ENCODE measurements at regions not wholly inside any gene's neighbourhood (a gene's known extent, or its start where the extent isn't known, plus 50 kb on each side); places are given as distances from the start of the nearest gene placed in this dataset.

DNA sequence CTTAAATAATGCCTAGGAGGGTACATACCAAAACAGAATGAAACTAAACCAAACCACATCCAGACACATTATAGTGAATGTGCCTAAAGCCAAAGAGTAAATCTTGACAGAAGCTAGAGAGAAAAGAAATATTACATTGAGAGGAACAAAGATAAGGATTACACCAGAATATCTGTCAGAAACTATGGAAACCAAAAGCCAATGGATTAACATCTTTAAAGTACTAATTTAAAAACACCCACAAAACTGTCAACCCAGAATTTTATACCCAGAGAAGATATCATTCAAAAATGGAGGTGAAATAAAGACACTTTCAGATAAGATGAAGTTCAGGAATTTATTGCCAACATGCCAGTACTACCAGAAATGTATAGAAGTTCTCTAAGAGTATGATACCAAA is 198.5 kb upstream of the ZEB2 start:
- H3K4me3 ChIP-seq: no peak overlapping the region
- no peak overlapping the region for H3K27ac ChIP-seq
- H3K36me3 ChIP-seq: no peaks in the 10 kb centered on the region
- DNase-seq (ENCODE audit: low spot score in 2 of 2): no peak
- no peaks in the 10 kb centered on the region for H3K27me3 ChIP-seq
- no peaks in the 10 kb centered on the region for H3K4me1 ChIP-seq
- no peaks in the 10 kb centered on the region for H3K9me3 ChIP-seq
- TF ChIP-seq EP300 (IDR thresholded peaks at IDR 0.05) (no peak), POLR2A (IDR thresholded peaks at IDR 0.05) (no peak), POLR2AphosphoS5 (IDR thresholded peaks at IDR 0.05) (no peak)
- TF ChIP-seq, protein P1, sequence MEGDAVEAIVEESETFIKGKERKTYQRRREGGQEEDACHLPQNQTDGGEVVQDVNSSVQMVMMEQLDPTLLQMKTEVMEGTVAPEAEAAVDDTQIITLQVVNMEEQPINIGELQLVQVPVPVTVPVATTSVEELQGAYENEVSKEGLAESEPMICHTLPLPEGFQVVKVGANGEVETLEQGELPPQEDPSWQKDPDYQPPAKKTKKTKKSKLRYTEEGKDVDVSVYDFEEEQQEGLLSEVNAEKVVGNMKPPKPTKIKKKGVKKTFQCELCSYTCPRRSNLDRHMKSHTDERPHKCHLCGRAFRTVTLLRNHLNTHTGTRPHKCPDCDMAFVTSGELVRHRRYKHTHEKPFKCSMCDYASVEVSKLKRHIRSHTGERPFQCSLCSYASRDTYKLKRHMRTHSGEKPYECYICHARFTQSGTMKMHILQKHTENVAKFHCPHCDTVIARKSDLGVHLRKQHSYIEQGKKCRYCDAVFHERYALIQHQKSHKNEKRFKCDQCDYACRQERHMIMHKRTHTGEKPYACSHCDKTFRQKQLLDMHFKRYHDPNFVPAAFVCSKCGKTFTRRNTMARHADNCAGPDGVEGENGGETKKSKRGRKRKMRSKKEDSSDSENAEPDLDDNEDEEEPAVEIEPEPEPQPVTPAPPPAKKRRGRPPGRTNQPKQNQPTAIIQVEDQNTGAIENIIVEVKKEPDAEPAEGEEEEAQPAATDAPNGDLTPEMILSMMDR (IDR thresholded peaks at IDR 0.05): no peak

DNA sequence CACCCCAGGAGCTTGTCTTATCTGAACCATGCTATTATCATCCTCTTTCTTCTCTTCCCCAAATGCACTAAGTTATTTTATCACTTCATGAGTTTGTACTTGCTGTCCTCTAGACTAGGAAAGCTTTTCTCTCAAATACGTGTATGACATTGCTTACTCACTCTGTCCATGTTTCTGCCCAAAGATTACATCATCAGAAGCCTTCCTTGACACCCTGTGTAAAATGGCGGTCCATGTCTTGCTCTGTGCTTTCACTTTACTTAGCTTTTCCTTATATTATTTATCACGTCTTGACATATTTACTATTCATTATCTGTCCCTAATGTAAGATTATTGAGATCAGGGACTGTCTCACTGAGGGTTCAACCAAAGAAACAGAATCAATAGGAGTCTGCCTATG is 196.1 kb upstream of the ZEB2 start:
- Histone ChIP-seq H3K4me1 (no peaks in the 10 kb centered on the region), H3K9me3 (no peaks in the 10 kb centered on the region), H3K36me3 (no peaks in the 10 kb centered on the region), H3K4me3 (no peak overlapping the region), H3K27ac (no peak overlapping the region), H3K27me3 (no peaks in the 10 kb centered on the region)
- DNase-seq (ENCODE audit: low spot score in 2 of 2): no peak
- whole genome bisulfite sequencing: 87% methylated on average over 3 of the region's 3 CpGs
- TF ChIP-seq, protein P1 (IDR thresholded peaks at IDR 0.05): no peak
- no peak for TF ChIP-seq POLR2AphosphoS5 (IDR thresholded peaks at IDR 0.05)
- no peak for TF ChIP-seq EP300 (IDR thresholded peaks at IDR 0.05)
- no peak for TF ChIP-seq POLR2A (IDR thresholded peaks at IDR 0.05)

DNA sequence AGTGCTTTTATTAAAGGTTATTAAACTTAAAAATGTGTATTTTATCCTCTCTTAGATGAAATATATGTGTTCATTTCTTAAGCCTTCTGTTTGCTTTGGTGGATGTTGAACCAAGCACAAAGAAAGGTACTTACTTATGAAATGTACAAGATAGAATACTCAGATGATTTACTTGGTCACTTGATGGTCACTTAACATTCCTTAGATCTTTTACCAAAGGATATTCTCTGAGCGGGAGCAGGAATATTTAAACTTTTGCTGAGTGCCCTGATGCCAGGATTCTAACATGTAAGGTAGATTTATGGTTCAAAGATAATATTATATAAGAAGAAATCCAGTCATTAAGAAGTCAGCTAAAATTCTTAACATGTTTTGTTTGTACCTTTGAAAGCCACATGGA is 193.5 kb upstream of the ZEB2 start:
- TF ChIP-seq, protein P1 (IDR thresholded peaks at IDR 0.05): no peak
- no peak for TF ChIP-seq EP300 (IDR thresholded peaks at IDR 0.05)
- TF ChIP-seq POLR2AphosphoS5 (IDR thresholded peaks at IDR 0.05): no peak
- no peak for TF ChIP-seq POLR2A (IDR thresholded peaks at IDR 0.05)
- Histone ChIP-seq H3K4me3 (no peak overlapping the region), H3K9me3 (no peaks in the 10 kb centered on the region), H3K4me1 (no peaks in the 10 kb centered on the region), H3K36me3 (no peaks in the 10 kb centered on the region), H3K27ac (no peak overlapping the region), H3K27me3 (no peaks in the 10 kb centered on the region)
- whole genome bisulfite sequencing: 87% methylated on average over 1 of the region's 1 CpG
- DNase-seq (ENCODE audit: low spot score in 2 of 2): no peak

DNA sequence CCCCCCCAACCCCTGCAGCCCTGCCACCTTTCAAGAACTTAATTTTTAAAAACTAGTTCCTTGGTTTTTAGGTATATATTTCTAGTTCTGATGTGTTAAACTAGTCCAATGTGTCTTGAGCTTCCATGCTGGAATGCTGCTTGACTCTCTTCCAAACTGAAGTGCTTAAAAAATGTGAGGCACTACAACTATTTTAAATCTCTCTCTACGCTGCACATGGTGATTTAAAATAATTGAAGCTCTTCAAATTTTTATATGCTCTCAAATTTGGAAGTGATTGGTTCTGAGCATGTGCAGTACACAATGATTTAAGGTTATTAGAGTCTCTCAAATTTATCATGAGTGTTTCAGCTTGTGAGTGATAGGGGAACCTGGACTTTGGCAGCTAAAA is 192.6 kb upstream of the ZEB2 start:
- Histone ChIP-seq H3K9me3 (no peaks in the 10 kb centered on the region), H3K4me1 (no peaks in the 10 kb centered on the region), H3K27ac (no peak overlapping the region), H3K36me3 (no peaks in the 10 kb centered on the region), H3K4me3 (no peak overlapping the region), H3K27me3 (no peaks in the 10 kb centered on the region)
- DNase-seq (ENCODE audit: low spot score in 2 of 2): no peak
- 55% methylated on average over 1 of the region's 1 CpG for WGBS
- TF ChIP-seq POLR2A (IDR thresholded peaks at IDR 0.05) (no peak), POLR2AphosphoS5 (IDR thresholded peaks at IDR 0.05) (no peak), EP300 (IDR thresholded peaks at IDR 0.05) (no peak)

DNA sequence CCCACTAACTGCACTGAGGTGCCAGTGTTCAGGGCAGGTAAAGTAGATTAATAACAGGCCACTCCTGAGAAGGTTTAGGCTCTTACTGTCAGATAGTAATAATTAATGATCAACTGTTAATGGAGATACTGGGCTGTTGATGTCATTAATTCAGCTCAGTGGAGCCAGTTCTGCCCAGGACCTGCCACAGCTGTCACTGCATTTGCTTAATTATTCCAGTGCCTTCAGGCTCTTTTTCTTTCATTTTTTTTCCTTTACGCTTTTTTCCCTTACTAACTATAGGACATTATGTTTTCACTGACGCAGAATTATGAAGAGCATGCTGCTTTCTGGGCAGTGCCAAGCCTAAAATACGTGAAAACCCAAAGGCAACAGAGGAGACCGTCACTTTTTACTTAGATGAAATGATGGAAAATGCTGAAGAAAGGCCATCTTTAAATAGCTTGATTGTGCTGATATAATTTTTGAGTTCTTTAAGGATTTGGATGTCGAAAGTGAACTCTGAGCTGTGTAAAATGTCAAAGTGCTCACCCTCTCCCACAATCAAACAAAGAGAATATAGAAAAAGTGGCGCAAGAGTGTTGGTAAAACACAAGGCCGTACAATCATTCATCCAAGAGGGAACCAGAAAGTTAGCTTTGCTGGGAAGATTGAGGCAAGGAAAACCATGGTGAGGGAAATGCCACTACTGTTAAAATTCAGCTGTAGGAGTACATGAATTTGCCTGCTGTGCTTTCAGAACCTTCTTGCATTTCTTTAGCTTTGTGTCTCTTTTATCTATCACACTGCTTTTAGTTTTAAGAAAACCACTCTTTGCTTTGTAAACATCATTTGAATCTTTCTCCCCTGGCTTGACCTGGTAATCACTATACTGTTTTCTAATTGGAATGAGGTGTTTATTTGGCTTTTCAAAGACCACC is 192.0 kb upstream of the ZEB2 start:
- Histone ChIP-seq H3K36me3 (no peaks in the 10 kb centered on the region), H3K4me3 (no peak overlapping the region), H3K4me1 (no peaks in the 10 kb centered on the region), H3K9me3 (no peaks in the 10 kb centered on the region), H3K27ac (no peak overlapping the region), H3K27me3 (no peaks in the 10 kb centered on the region)
- TF ChIP-seq EP300 (IDR thresholded peaks at IDR 0.05) (no peak), POLR2A (IDR thresholded peaks at IDR 0.05) (no peak), POLR2AphosphoS5 (IDR thresholded peaks at IDR 0.05) (no peak)
- TF ChIP-seq, protein P1 (IDR thresholded peaks at IDR 0.05): no peak
- WGBS: 68% methylated on average over 7 of the region's 7 CpGs
- DNase-seq (ENCODE audit: low spot score in 2 of 2): no peak

Data from suprapubic skin (tissue), 4 donors.